Smooth muscle cell (in vitro differentiated cells): ENCODE measurements at regions not wholly inside any gene's neighbourhood (a gene's known extent, or its start where the extent isn't known, plus 50 kb on each side); places are given as distances from the start of the nearest gene placed in this dataset.

Experiments
- DNase-seq: peaks from one replicate; lab custom pipeline; 2025; ENCODE audit not compliant: unreplicated experiment; lab: John Stamatoyannopoulos, UW
- H2AFZ ChIP-seq: fragments of 200-600 bp; sonication (generic); 2 replicates; pipeline ENCODE4 v1.6.0; 2016; ENCODE audit warnings: antibody characterized with exemption, low read depth, mild to moderate bottlenecking
- H3F3A ChIP-seq: fragments of 200-600 bp; sonication (generic); 2 replicates; pipeline ENCODE4 v1.6.0; 2017; ENCODE audit warnings: antibody characterized with exemption, low read depth
- H3K27ac ChIP-seq: fragments of 200-600 bp; sonication (generic); 2 replicates; pipeline ENCODE4 v1.5.1; 2016; ENCODE audit warnings: low read depth, mild to moderate bottlenecking
- H3K27me3 ChIP-seq: fragments of 200-600 bp; sonication (generic); 2 replicates; pipeline ENCODE4 v1.6.1; 2016; ENCODE audit warnings: low read depth, mild to moderate bottlenecking
- H3K36me3 ChIP-seq: fragments of 200-600 bp; sonication (generic); 2 replicates; pipeline ENCODE4 v1.5.1; 2016; ENCODE audit warnings: low read depth
- H3K4me1 ChIP-seq: fragments of 200-600 bp; sonication (generic); 2 replicates; pipeline ENCODE4 v1.5.1; 2016; ENCODE audit warnings: low read depth
- H3K4me2 ChIP-seq: fragments of 200-600 bp; sonication (generic); 2 replicates; pipeline ENCODE4 v1.6.0; 2016; ENCODE audit warnings: mild to moderate bottlenecking
- H3K4me3 ChIP-seq: fragments of 200-600 bp; sonication (generic); 2 replicates; pipeline ENCODE4 v1.5.1; 2016; ENCODE audit warnings: mild to moderate bottlenecking
- H3K79me2 ChIP-seq: fragments of 200-600 bp; sonication (generic); 2 replicates; pipeline ENCODE4 v1.6.0; 2016; ENCODE audit warnings: low read depth, mild to moderate bottlenecking
- H3K9ac ChIP-seq: fragments of 200-600 bp; sonication (generic); 2 replicates; pipeline ENCODE4 v1.6.0; 2016; ENCODE audit warnings: low read depth
- H3K9me3 ChIP-seq: fragments of 200-600 bp; sonication (generic); replicated peaks from 2 replicates; pipeline ENCODE4 v1.5.1; 2016; ENCODE audit warnings: low read depth
- H4K20me1 ChIP-seq: fragments of 200-600 bp; sonication (generic); 2 replicates; pipeline ENCODE4 v1.6.0; 2016; ENCODE audit warnings: low read depth
- CTCF ChIP-seq: fragments of 200-600 bp; sonication (generic); IDR thresholded peaks from 2 replicates; pipeline ENCODE4 v1.5.1; 2017; ENCODE audit warnings: borderline replicate concordance, mild to moderate bottlenecking, antibody characterized with exemption; ENCODE audit not compliant: insufficient read depth, poor library complexity, severe bottlenecking
- WGBS: methylation state at CpG from one replicate; pipeline ENCODE4 v1.1.7; 2016; ENCODE audit warnings: low lambda C conversion rate; 5-methylcytosine and 5-hydroxymethylcytosine counted together

DNA sequence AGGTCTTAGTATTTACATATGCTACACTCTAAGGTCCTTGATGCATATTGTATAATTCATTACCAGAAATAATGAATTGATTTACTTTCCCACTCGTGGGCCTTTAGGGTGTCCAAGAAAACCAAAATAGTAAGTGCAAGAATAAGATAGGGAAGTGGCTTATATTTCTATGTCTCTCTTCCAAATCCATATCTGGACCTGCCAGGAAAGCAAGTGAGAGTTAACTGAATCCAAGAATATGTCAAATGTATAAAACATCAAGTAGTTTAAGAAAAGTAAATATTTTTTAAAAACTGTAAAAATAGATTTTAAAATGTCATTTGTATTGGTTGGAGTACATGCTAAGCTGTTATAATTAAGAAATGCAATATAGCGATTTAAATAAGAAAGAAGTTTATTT is 1072.1 kb downstream of the OTOL1 start:
- Histone ChIP-seq H3K9me3 (no peaks in the 10 kb centered on the region), H3K9ac (no peak overlapping the region), H3K79me2 (no peaks in the 10 kb centered on the region), H3K4me1 (no peaks in the 10 kb centered on the region), H3K27me3 (no peaks in the 10 kb centered on the region), H3F3A (no peaks in the 10 kb centered on the region), H3K27ac (no peak overlapping the region), H3K36me3 (no peaks in the 10 kb centered on the region), H3K4me2 (no peak overlapping the region), H4K20me1 (no peaks in the 10 kb centered on the region), H2AFZ (no peak overlapping the region), H3K4me3 (no peak overlapping the region)
- 95% methylated on average over 2 of the region's 2 CpGs for WGBS
- DNase-seq = no peak
- no peak for TF ChIP-seq CTCF

- DNase-seq = no peak
- 63% methylated on average over 3 of the region's 3 CpGs for WGBS
- no peak overlapping the region for H3K27ac ChIP-seq
Measured at GRCh38 chr3:162569314-162569713, 1072.7 kb downstream of the OTOL1 start.

GRCh38 chr3:162584986-162585385 is 1088.4 kb downstream of the OTOL1 start:
- Histone ChIP-seq H3K4me3 (no peak overlapping the region), H3K4me1 (no peaks in the 10 kb centered on the region), H3K27ac (no peak overlapping the region), H3F3A (no peaks in the 10 kb centered on the region), H3K4me2 (no peak overlapping the region), H3K36me3 (no peaks in the 10 kb centered on the region), H3K79me2 (no peaks in the 10 kb centered on the region), H2AFZ (no peak overlapping the region), H4K20me1 (no peaks in the 10 kb centered on the region), H3K27me3 (no peaks in the 10 kb centered on the region), H3K9ac (no peak overlapping the region), H3K9me3 (no peaks in the 10 kb centered on the region)
- no peak for TF ChIP-seq CTCF
- DNase-seq = no peak

More at GRCh38 chr3:162569314-162569713, 1072.7 kb downstream of the OTOL1 start:
- H3K9me3 ChIP-seq = no peaks in the 10 kb centered on the region
- H3K36me3 ChIP-seq = no peaks in the 10 kb centered on the region
- H3K4me2 ChIP-seq = no peak overlapping the region
- no peaks in the 10 kb centered on the region for H4K20me1 ChIP-seq
- H3K27me3 ChIP-seq = no peaks in the 10 kb centered on the region
- H3F3A ChIP-seq = no peaks in the 10 kb centered on the region
- H2AFZ ChIP-seq = no peak overlapping the region
- H3K4me1 ChIP-seq = no peaks in the 10 kb centered on the region
- H3K4me3 ChIP-seq = no peak overlapping the region
- no peak overlapping the region for H3K9ac ChIP-seq
- no peaks in the 10 kb centered on the region for H3K79me2 ChIP-seq
- no peak for TF ChIP-seq CTCF

DNA sequence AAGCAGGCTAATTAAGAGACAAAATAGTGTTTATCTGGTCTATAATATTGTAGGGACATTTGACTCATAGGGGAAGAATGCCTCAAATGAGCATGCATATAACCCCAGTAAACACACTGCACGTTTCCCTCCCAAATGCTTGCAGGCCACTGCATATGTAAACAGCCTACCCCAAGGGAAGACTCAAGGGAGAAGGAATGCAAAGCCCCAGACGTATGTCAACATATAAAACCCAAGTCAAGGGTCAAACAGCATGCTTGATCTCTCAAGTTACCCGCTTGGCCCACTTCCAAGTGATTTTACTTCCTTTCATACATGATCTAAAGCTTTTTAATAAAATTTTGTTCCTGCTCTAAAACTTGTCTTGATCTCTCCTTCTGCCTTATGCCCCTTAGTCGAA is 1090.0 kb downstream of the OTOL1 start:
- H3K36me3 ChIP-seq = no peaks in the 10 kb centered on the region
- TF ChIP-seq CTCF = no peak
- 49% methylated on average over 4 of the region's 4 CpGs for WGBS

More for the DNA sequence above, 1090.0 kb downstream of the OTOL1 start:
- no peaks in the 10 kb centered on the region for H3K79me2 ChIP-seq
- H3K27ac ChIP-seq = no peak overlapping the region
- H2AFZ ChIP-seq = no peak overlapping the region
- no peaks in the 10 kb centered on the region for H3F3A ChIP-seq
- no peak overlapping the region for H3K9ac ChIP-seq
- no peak overlapping the region for H3K4me3 ChIP-seq
- H4K20me1 ChIP-seq = no peaks in the 10 kb centered on the region
- no peak overlapping the region for H3K4me2 ChIP-seq
- H3K9me3 ChIP-seq = no peaks in the 10 kb centered on the region
- no peaks in the 10 kb centered on the region for H3K4me1 ChIP-seq
- no peak for DNase-seq
- no peaks in the 10 kb centered on the region for H3K27me3 ChIP-seq
